GM19395 (cell line): ENCODE measurements at regions not wholly inside any gene's neighbourhood (a gene's known extent, or its start where the extent isn't known, plus 50 kb on each side); places are given as distances from the start of the nearest gene placed in this dataset.

ENCODE experiments used
- ATAC-seq: cut with Tn5 transposase; IDR thresholded peaks from one replicate; pipeline ENCODE4 v1.9.1; 2021; ENCODE audit warnings: mild to moderate bottlenecking, moderate library complexity; ENCODE audit not compliant: unreplicated experiment

GRCh38 chr6:105511639-105512038 is 108.8 kb upstream of the PREP start:
- ATAC-seq: no peak

DNA sequence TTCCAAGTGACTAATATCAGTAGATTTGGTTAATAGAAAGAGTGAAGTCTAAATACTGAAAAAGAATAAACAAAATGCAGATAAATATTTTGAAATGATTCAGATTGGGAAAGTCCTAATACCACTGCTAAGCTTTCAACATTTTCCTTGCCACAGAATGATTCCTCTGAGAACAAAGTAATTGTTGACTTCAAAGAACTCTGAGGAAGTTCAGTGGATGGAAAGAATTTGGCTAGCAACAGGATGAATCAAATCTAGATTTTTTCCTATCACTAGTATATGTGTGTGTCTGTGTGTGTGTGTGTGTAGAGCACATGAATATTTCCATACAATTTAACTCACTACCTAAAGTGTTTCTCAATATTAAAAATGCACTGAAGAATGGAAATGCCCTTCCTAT is 107.9 kb upstream of the PREP start:
- ATAC-seq: no peak

GRCh38 chr6:105509506-105510331 is 106.8 kb upstream of the PREP start:
- no peak for ATAC-seq

- no peak for ATAC-seq
Measured at GRCh38 chr6:105507811-105508210, 104.9 kb upstream of the PREP start.

DNA sequence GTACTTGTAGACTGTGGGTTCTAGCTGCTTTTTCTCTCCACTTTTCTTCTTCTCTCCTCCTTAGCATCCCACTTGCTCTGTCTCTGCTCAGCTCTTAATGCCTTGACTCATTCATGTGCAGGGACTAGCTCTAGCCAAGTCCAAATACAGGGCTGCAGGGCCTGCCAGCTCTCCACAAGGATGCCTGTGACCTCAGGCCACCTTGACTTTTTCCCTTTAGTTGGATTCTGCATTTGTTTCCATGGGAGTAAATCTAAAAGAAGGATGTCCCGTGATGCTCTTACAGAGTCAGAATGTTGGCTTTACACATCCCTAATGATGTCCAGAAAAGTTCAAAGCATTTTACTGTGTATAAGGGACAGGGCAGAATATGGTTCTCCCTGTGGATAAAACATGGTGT is 101.8 kb upstream of the PREP start:
- ATAC-seq: no peak

- ATAC-seq: no peak
Measured at GRCh38 chr6:105503641-105504040, 100.8 kb upstream of the PREP start.

GRCh38 chr6:105501826-105502344 is 99.0 kb upstream of the PREP start:
- no peak for ATAC-seq

- ATAC-seq: no peak
Measured at GRCh38 chr6:105501246-105501645, 98.4 kb upstream of the PREP start.

DNA sequence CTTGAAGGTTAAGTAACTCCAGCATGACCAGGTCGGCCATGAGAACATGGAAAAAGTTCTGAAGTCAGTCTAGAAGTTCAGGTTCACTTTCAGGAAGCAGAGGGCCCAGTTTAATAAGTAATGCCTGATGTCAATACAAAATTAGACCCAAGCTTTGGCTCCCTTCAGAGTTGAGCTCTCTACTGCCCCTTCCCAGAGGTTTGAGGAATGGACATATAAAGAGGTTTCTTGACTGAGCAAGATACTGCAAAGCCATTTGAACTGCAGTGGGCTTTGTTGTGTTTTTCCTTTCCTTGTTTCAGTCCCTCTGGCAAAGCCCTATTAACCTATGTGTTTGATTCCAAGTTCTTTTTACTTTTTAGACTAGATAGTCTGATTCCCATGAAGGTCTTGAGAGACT is 97.8 kb upstream of the PREP start:
- ATAC-seq: no peak

DNA sequence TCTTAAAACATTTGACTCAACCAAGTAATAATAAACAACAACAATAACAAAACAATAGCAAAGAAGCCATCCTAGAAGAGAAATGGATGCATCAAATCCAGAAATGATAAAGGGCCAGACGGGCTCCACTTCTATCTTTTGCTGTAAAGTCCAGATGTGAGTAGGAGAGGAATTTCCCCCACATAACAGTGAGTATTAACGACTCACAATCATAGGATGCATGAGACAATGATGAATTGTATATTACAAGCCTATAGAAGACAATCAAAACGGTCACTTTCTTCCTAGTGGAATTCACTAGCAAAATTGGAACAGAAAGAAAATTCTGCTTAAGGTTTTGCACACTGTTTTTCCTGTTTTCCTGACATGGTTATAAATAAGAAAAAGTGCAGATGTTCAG is 97.0 kb upstream of the PREP start:
- ATAC-seq: no peak

- no peak for ATAC-seq
Measured at GRCh38 chr6:105499136-105499870, 96.4 kb upstream of the PREP start.

GRCh38 chr6:105497549-105497948 is 94.7 kb upstream of the PREP start:
- ATAC-seq: no peak

GRCh38 chr6:105495515-105495914 is 92.6 kb upstream of the PREP start:
- no peak for ATAC-seq

GRCh38 chr6:105494688-105495087 is 91.8 kb upstream of the PREP start:
- ATAC-seq: no peak

DNA sequence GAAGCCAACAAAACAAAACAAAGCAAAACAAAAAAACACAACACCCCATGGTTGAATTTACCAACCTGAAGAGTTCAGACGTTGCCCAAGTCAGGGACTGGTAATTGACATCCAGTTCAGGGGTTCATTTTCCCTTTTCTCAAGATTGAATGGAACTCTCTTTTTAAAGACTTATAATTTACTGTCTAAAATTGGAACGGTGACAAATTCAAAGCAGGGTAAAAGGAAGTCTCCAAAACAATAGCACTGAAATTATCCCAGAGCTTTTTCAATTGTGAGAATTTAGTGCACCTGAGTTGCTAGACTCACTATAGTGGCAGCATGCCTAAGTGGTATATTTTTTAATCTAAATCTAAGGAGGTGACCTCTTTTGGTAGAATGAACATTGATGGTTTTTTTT is 90.9 kb upstream of the PREP start:
- ATAC-seq: no peak

DNA sequence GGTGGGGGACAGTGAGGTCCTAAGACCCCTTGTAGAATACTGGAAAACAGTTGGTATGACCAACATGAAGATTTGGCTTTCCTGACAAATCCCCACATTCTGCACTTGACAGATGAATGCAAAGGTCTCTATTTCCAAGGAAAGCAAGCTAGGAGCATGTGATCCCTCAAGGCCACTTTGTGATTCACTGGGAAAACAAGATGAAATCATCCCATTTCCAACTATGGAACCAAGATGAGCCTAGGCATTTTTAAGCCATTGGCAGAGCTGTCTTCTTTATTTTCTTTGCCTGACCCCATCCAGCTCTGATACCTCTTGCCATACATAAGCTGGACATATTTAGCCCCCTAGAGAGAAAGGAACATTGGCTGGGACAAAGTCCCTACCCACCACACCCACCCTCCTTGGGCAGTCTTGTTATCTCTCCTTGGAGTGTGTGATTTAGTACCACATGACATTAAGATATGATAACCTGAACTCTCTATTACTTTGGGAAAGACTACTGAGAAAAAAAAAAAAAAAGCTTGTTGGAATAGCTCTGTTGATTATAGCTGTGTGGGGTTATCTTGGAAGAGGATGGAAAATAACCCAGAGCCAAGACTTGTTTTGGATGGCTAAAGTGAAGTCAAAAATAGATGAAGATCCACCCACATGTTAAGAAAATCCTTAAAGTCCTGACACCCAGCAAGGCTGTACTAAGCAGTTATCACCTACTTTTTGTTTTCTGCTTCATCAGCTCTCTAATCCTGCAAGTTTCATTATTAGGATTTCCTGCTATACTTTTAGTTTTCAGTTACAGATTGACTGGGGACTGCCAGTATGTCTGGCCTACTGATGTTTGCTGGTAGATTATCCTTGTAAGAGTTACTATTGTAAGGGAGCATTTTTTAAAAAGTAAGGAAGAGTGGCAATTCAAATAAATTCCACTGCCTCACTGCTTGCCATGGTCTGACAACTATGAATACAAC is 90.1 kb upstream of the PREP start:
- peak; percentile 85 for ATAC-seq

DNA sequence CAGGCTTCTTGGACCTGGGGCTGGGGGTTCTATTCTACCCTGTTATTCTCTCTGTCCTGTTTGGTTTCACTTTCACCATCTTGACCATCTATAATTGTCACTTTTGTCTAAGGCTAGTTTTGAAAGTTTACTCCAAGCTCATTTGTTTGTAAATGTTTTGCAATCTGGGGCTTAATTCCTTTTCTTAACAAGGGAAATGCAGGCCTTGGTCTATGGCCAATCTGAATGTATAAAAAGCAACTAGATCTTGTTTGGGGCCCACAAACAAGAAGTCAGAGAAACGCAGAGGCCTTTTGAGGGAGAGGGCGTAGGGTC is 86.3 kb upstream of the PREP start:
- no peak for ATAC-seq

DNA sequence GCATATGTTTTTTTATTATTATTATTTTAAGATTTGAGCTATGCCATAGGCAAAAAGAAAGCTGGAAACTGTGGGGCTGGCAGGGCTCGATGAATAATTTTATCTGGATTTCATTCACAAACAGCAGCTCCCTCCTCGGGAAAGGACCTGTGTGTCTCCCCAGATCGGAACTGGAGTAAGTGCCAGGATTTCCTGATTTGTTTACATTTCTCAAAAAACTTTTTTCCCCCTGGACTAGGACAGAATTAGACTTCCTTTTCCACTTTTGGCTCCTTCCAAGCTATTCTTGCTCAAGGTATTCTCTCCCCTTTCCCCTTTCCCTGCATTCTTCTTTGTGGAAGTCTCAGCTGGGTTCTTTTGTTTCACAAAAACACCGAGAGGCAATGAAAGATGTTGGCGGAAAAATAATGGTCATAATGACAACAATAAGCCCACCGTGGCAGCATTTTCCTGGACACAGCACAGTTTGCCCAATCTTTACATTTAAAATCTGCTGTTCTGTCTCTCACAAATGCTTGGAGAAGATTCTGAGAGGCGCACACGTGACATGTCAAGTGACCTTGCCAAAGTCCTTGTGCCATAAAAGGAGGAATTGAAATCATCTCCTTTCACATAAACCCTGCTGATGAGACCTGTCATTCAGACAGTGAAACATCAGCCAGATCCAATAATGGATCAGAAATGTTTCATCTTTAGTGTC is 85.8 kb upstream of the PREP start:
- no peak for ATAC-seq

DNA sequence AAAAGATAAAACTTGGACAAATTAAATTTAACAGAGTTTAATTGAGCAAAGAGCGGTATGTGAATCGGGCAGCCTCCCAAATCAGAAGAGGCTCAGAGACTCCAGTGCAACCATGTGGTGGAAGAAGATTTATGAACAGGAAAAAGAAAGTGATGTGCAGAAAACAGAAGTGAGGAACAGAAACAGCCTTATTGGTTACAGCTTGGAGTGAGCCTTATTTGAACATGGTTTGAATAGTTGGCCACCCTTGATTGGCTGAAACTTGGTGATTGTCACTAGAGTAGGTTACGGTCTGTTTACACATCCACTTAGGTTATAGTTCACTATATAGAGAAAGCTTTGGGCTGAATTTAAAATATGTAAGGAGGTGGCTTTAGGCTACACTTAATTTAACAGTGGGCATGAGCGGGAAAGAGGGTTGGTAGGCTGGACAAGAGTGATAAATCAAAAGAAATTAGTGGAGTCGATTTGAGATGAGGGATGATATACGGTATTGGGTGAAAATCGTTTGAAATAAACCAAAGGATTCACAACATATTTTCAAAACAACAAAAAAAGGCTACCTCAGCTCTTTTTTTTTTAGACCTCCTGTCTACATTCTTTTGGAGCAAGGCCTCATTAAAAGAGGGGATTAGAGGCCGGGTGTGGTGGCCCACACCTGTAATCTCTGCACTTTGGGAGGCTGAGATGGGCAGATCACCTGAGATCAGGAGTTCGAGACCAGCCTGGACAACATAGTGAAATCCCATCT is 84.3 kb upstream of the PREP start:
- ATAC-seq: no peak

DNA sequence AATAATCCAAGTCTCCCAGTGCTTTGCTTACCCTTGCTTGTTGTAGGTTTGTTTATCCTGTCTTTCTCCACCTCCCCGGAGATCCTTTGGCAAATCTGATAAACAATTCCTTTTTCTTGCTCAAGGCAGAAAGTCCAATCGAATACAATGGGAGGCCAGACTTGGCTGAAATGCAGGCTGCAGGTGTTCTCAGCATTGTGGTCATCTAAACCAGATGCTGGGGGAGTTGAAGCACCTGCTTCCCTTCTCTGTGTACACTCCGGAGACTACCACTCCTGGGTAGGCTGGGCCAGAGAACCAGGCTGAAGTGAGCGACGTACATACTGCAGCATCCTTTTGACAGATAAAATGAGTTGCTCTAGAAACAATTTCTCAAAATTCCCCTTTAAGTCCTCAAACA is 82.6 kb upstream of the PREP start:
- ATAC-seq: peak; percentile 70
